ENCODE measurements at regions not wholly inside any gene's neighbourhood (a gene's known extent, or its start where the extent isn't known, plus 50 kb on each side); places are given as distances from the start of the nearest gene placed in this dataset.

DNA sequence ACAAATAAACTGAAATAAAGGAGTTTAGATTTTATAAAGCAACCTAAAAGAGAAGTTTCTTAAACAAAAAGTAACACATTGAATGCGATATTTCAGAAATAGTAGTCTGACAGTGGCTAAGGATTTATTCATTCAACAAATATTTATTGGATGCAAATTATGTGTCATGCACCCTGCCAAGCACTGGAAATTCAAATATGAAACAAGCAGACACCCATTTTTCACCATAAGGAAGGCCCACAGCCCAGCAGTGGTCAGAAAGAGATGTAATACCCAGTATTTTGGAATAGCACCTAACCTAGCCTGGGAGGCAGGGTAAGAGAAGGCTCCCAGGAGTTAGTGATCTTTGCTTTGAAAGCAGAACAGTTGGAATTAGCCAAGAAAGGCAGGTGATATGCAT, 855.1 kb upstream of the TENM3 start:
- ATAC-seq (ENCODE audit: low read depth), result no peak
- H3K4me2 ChIP-seq (ENCODE audit: low read depth, low read length), result no peak overlapping the region

More for the DNA sequence above, 855.1 kb upstream of the TENM3 start:
- Histone ChIP-seq H3K9me3 (ENCODE audit: control insufficient read depth, insufficient read depth, low read length) (no peaks in the 10 kb centered on the region), H3K56ac (ENCODE audit: extremely low read depth, insufficient read depth, low read length) (no peak overlapping the region), H2AK9ac (replicated peaks; ENCODE audit: low read depth, low read length, poor library complexity) (no peak overlapping the region), H3K4me1 (ENCODE audit: control insufficient read depth, insufficient read depth, low read length) (no peaks in the 10 kb centered on the region), H2BK120ac (ENCODE audit: low read depth, low read length) (no peak overlapping the region), H3K23ac (ENCODE audit: low read depth, low read length) (no peak overlapping the region), H4K5ac (ENCODE audit: low read depth, low read length) (no peak overlapping the region), H2BK5ac (ENCODE audit: low read depth, low read length, poor library complexity, severe bottlenecking) (no peak overlapping the region), H3K14ac (replicated peaks; ENCODE audit: low read depth, low read length) (no peak overlapping the region), H2BK15ac (ENCODE audit: low read depth, low read length) (no peak overlapping the region), H4K20me1 (ENCODE audit: insufficient read depth, low read length) (no peaks in the 10 kb centered on the region), H3K36me3 (ENCODE audit: control insufficient read depth, insufficient read depth, low read length) (no peaks in the 10 kb centered on the region), H2AK5ac (ENCODE audit: low read depth, low read length) (no peak overlapping the region), H3K27ac (ENCODE audit: insufficient read depth, low read length) (no peak overlapping the region), H2BK20ac (ENCODE audit: low read depth, low read length) (no peak overlapping the region), H3K18ac (ENCODE audit: low read depth, low read length) (no peak overlapping the region), H4K91ac (ENCODE audit: insufficient read depth, low read depth, low read length) (no peak overlapping the region), H3K4me3 (ENCODE audit: insufficient read depth, low read depth, low read length) (no peak overlapping the region), H3K9me1 (ENCODE audit: insufficient read depth, low read length) (no peaks in the 10 kb centered on the region), H3K27me3 (ENCODE audit: control insufficient read depth, insufficient read depth, low read length) (no peaks in the 10 kb centered on the region), H3K79me1 (ENCODE audit: low read depth in 1 of 2, low read length in 2 of 2) (no peaks in the 10 kb centered on the region), H3K9ac (ENCODE audit: low read depth, low read length) (no peak overlapping the region), H4K8ac (ENCODE audit: low read depth in 2 of 2, low read length in 2 of 2) (no peak overlapping the region), H2AFZ (replicated peaks; ENCODE audit: low read length, poor library complexity) (no peak overlapping the region), H3K4ac (ENCODE audit: low read depth, low read length) (no peak overlapping the region)
- ChIA-PET CTCF (no interaction called here), POLR2A (ENCODE audit: unreplicated experiment) (no interaction called here)
- dilution Hi-C loops (cut with HindIII; ENCODE audit: low sequenced_read_pairs, unreplicated experiment), result no loop called here
- no CpG with 5 or more reads among the region's 1 CpG for WGBS, 2 experiments (ENCODE audit: extremely low coverage in 2 of 2, insufficient read length in 1 of 2)
- in situ Hi-C loops (cut with MboI; ENCODE audit: low sequenced_read_pairs), result no loop called here
- no peak for DNase-seq
- no TSS peak for BruUV-seq (replicated peaks)
- TF ChIP-seq BHLHE40 (IDR thresholded peaks at IDR 0.05; ENCODE audit: low read depth, low read length) (no peak), RAD21 (IDR thresholded peaks at IDR 0.05; ENCODE audit: low read length) (no peak), MXI1 (IDR thresholded peaks at IDR 0.05; ENCODE audit: borderline replicate concordance, low read depth, low read length) (no peak), CTCF (conservative IDR thresholded peaks at IDR 0.05; ENCODE audit: low read depth, low read length) (no peak), MAZ (IDR thresholded peaks at IDR 0.05; ENCODE audit: borderline replicate concordance, low read depth, low read length) (no peak), MAFK (IDR thresholded peaks at IDR 0.05; ENCODE audit: low read depth, low read length) (no peak), RCOR1 (IDR thresholded peaks at IDR 0.05; ENCODE audit: insufficient replicate concordance, low read length) (no peak), RFX5 (IDR thresholded peaks at IDR 0.05; ENCODE audit: low read depth, low read length) (no peak), ELK1 (IDR thresholded peaks at IDR 0.05; ENCODE audit: borderline replicate concordance, low read depth, low read length) (no peak), CHD1 (IDR thresholded peaks at IDR 0.05; ENCODE audit: low read depth, low read length) (no peak), CEBPB (IDR thresholded peaks at IDR 0.05; ENCODE audit: low read depth, low read length) (no peak), FOS (IDR thresholded peaks at IDR 0.05; ENCODE audit: low read depth, low read length) (no peak), POLR2A (IDR thresholded peaks at IDR 0.05; ENCODE audit: low read depth, low read length) (no peak), SMC3 (IDR thresholded peaks at IDR 0.05; ENCODE audit: low read depth, low read length) (no peak), USF2 (IDR thresholded peaks at IDR 0.05; ENCODE audit: low read depth, low read length) (no peak), NFE2L2 (IDR thresholded peaks at IDR 0.05; ENCODE audit: low read depth, low read length) (no peak)
- intact Hi-C loops (cut with micrococcal nuclease), result no loop called here

All from IMR-90 (cell line).